GM23248 (cell line): ENCODE measurements at regions not wholly inside any gene's neighbourhood (a gene's known extent, or its start where the extent isn't known, plus 50 kb on each side); places are given as distances from the start of the nearest gene placed in this dataset.

Experiments used
- EZH2 ChIP-seq: fragments of 200-600 bp; sonication (generic); IDR thresholded peaks from 2 replicates; pipeline ENCODE4 v1.6.1; 2018; ENCODE audit warnings: antibody characterized with exemption, mild to moderate bottlenecking; ENCODE audit not compliant: insufficient read depth, poor library complexity, severe bottlenecking
- EZH2phosphoT487 ChIP-seq: fragments of 200-600 bp; sonication (generic); IDR thresholded peaks from 2 replicates; pipeline ENCODE4 v1.6.1; 2018; ENCODE audit warnings: antibody characterized with exemption, moderate library complexity, mild to moderate bottlenecking, low read depth; ENCODE audit not compliant: insufficient read depth

DNA sequence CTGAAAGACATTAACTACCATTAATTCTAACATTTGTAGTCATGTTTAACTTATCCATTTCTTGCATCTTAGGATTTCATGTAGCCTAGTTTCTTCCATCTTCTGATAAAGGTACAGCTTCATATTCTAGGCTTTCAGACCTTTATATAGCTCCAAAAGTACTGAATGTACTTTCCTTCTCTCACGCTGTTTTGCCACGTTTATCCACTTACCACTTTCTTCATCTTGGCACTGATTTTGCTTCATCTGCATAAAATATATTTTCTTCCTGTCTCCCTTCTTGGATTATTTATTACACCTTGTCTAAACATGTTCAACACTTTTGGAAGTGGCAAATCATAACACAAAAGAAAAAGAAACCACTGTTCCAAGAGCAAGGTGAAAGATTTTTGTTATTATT, 553.8 kb downstream of the DTWD2 start:
- no peak for TF ChIP-seq EZH2
- TF ChIP-seq EZH2phosphoT487 = no peak
